H1 (cell line): ENCODE measurements at regions not wholly inside any gene's neighbourhood (a gene's known extent, or its start where the extent isn't known, plus 50 kb on each side); places are given as distances from the start of the nearest gene placed in this dataset.

ENCODE experiments used
- CTCF ChIA-PET: fragments of 300-600 bp; sonication (Branson Sonifier 250); formaldehyde crosslinking; loops from one replicate; lab custom pipeline; 2021; ENCODE audit not compliant: partially characterized antibody; lab: Charles Lee
- POLR2A ChIA-PET: fragments of 300-600 bp; sonication (Branson Sonifier 250); formaldehyde crosslinking; loops from one replicate; lab custom pipeline; 2021; ENCODE audit warnings: inconsistent platforms; ENCODE audit not compliant: partially characterized antibody; lab: Charles Lee
- DNase-seq, 2 experiments: peaks; one replicate each; pipeline versions ENCODE4 v3.0.0 to v3.0.0-alpha.2; 2010 to 2022; ENCODE audit warnings: low spot score in 2 of 2, low read depth in 1 of 2, mixed read lengths in 1 of 2
- FAIRE-seq: peaks from 2 replicates; lab custom pipeline; 2011; peaks lifted over from hg19 to GRCh38; lab: Jason Lieb, UNC
- H2AFZ ChIP-seq: 2 replicates; pipeline ENCODE4 v1.8.1; 2012; ENCODE audit warnings: low read length, inconsistent platforms
- H2AK5ac ChIP-seq: 2 replicates; pipeline ENCODE4 v1.6.1; 2013; ENCODE audit warnings: low read depth, low read length
- H2BK120ac ChIP-seq: replicated peaks from 2 replicates; pipeline ENCODE3; 2013; ENCODE audit warnings: low read depth, low read length, inconsistent platforms
- H2BK12ac ChIP-seq: 2 replicates; pipeline ENCODE4 v1.6.1; 2013; ENCODE audit warnings: low read depth, low read length
- H2BK15ac ChIP-seq: 2 replicates; pipeline ENCODE4 v1.6.1; 2013; ENCODE audit warnings: low read length
- H2BK20ac ChIP-seq: 2 replicates; pipeline ENCODE4 v1.6.1; 2013; ENCODE audit warnings: low read length
- H2BK5ac ChIP-seq: 2 replicates; pipeline ENCODE4 v1.6.1; 2013; ENCODE audit warnings: low read depth, low read length
- H3K14ac ChIP-seq: 2 replicates; pipeline ENCODE4 v1.6.1; 2013; ENCODE audit warnings: inconsistent platforms; ENCODE audit not compliant: insufficient read length
- H3K18ac ChIP-seq: 2 replicates; pipeline ENCODE4 v1.6.1; 2013; ENCODE audit warnings: low read length; ENCODE audit errors: extremely low read depth
- H3K23ac ChIP-seq: 2 replicates; pipeline ENCODE4 v1.6.1; 2013; ENCODE audit warnings: inconsistent platforms; ENCODE audit not compliant: insufficient read length
- H3K23me2 ChIP-seq: 2 replicates; pipeline ENCODE4 v1.6.1; 2013; ENCODE audit warnings: low read depth, low read length
- H3K27ac ChIP-seq: 2 replicates; pipeline ENCODE4 v1.6.1; 2011; ENCODE audit warnings: low read depth, low read length, inconsistent platforms
- H3K27me3 ChIP-seq, 4 experiments: replicated peaks in 1 of 4; 1 replicate in 1 of 4; 2 replicates in 3 of 4; pipeline versions ENCODE4 v1.6.1 to v1.8.1; 2011 to 2013; ENCODE audit warnings: low read length in 3 of 4, mild to moderate bottlenecking in 3 of 4, inconsistent platforms in 2 of 4, mixed read lengths in 2 of 4, moderate library complexity in 1 of 4; ENCODE audit not compliant: control insufficient read depth in 3 of 4, insufficient read depth in 3 of 4; ENCODE audit errors: extremely low read depth in 1 of 4
- H3K36me3 ChIP-seq, 4 experiments: 2 replicates each; pipeline versions ENCODE4 v1.6.1 to v1.8.1; 2011 to 2013; ENCODE audit warnings: mild to moderate bottlenecking in 4 of 4, low read length in 3 of 4, moderate library complexity in 2 of 4, control low read depth in 1 of 4, inconsistent platforms in 1 of 4; ENCODE audit not compliant: insufficient read depth in 4 of 4, control insufficient read depth in 2 of 4
- H3K4ac ChIP-seq: replicated peaks from 2 replicates; pipeline ENCODE3; 2013; ENCODE audit warnings: low read length, low read depth, mixed read lengths, inconsistent platforms; ENCODE audit not compliant: insufficient read length
- H3K4me1 ChIP-seq, 4 experiments: replicated peaks in 1 of 4; 1 replicate in 1 of 4; 2 replicates in 3 of 4; pipeline versions ENCODE4 v1.6.1 to v1.8.1; 2011 to 2013; ENCODE audit warnings: low read length in 3 of 4, inconsistent platforms in 2 of 4, mixed read lengths in 1 of 4; ENCODE audit not compliant: insufficient read depth in 4 of 4, control insufficient read depth in 3 of 4
- H3K4me2 ChIP-seq, 2 experiments: 2 replicates each; pipeline versions ENCODE4 v1.6.1 to v1.8.1; 2011 to 2013; ENCODE audit warnings: low read depth in 2 of 2, low read length in 2 of 2, control low read depth in 1 of 2, inconsistent platforms in 1 of 2, mild to moderate bottlenecking in 1 of 2; ENCODE audit not compliant: insufficient read depth in 1 of 2
- H3K4me3 ChIP-seq, 4 experiments: fragments of 200-600, 300-600 bp in 1 of 4; sonication (generic), shearing (Covaris generic), sonication (Bioruptor Twin) in 1 of 4; 2 replicates each; pipeline versions ENCODE4 v1.5.1 to v1.8.1; 2011 to 2016; ENCODE audit warnings: low read length in 4 of 4, low read depth in 3 of 4, control low read depth in 2 of 4, inconsistent platforms in 2 of 4, mild to moderate bottlenecking in 2 of 4, mixed read lengths in 1 of 4, moderate library complexity in 1 of 4; ENCODE audit not compliant: insufficient read depth in 2 of 4; ENCODE audit errors: extremely low read depth in 1 of 4
- H3K56ac ChIP-seq: replicated peaks from 2 replicates; pipeline ENCODE3; 2013; ENCODE audit warnings: low read depth, mild to moderate bottlenecking, mixed read lengths, low read length, inconsistent platforms; ENCODE audit not compliant: insufficient read length
- H3K79me1 ChIP-seq: 2 replicates; pipeline ENCODE4 v1.6.1; 2013; ENCODE audit warnings: low read depth, low read length, control low read depth
- H3K79me2 ChIP-seq, 2 experiments: 2 replicates each; pipeline versions ENCODE4 v1.6.1 to v1.8.1; 2012 to 2013; ENCODE audit warnings: low read length in 2 of 2, mild to moderate bottlenecking in 2 of 2, inconsistent platforms in 1 of 2; ENCODE audit not compliant: insufficient read depth in 2 of 2, control insufficient read depth in 1 of 2
- H3K9ac ChIP-seq, 4 experiments: replicated peaks in 1 of 4; 1 replicate in 1 of 4; 2 replicates in 3 of 4; pipeline versions ENCODE4 v1.6.1 to v1.8.1; 2011 to 2013; ENCODE audit warnings: low read depth in 3 of 4, low read length in 3 of 4, control low read depth in 2 of 4, mild to moderate bottlenecking in 2 of 4, moderate library complexity in 2 of 4, inconsistent platforms in 1 of 4; ENCODE audit errors: extremely low read depth in 1 of 4
- H3K9me3 ChIP-seq, 2 experiments: 2 replicates each; pipeline versions ENCODE4 v1.6.1 to v1.8.1; 2012 to 2013; ENCODE audit warnings: mild to moderate bottlenecking in 2 of 2, moderate library complexity in 2 of 2, control low read depth in 1 of 2, inconsistent platforms in 1 of 2, low read depth in 1 of 2, low read length in 1 of 2, mixed read lengths in 1 of 2; ENCODE audit not compliant: insufficient read depth in 2 of 2
- H4K20me1 ChIP-seq, 2 experiments: replicated peaks in 1 of 2; 2 replicates each; pipeline versions ENCODE3 to v1.8.1; 2011 to 2013; ENCODE audit warnings: inconsistent platforms in 2 of 2, low read length in 2 of 2, mild to moderate bottlenecking in 1 of 2; ENCODE audit not compliant: insufficient read depth in 2 of 2, control insufficient read depth in 1 of 2
- H4K5ac ChIP-seq: 2 replicates; pipeline ENCODE4 v1.6.1; 2013; ENCODE audit warnings: low read length, low read depth, mixed read lengths, inconsistent platforms; ENCODE audit not compliant: insufficient read length
- H4K8ac ChIP-seq: 2 replicates; pipeline ENCODE4 v1.8.0; 2013; ENCODE audit warnings: mild to moderate bottlenecking, moderate library complexity, low read length, inconsistent platforms; ENCODE audit not compliant: insufficient read depth; ENCODE audit errors: extremely low read depth
- H4K91ac ChIP-seq: replicated peaks from 2 replicates; pipeline ENCODE3; 2013; ENCODE audit warnings: low read length, mixed read lengths, inconsistent platforms; ENCODE audit not compliant: insufficient read length
- CBX5 ChIP-seq: fragments of 300-800, 300-1000 bp; sonication (generic); IDR thresholded peaks from 2 replicates; pipeline ENCODE4 v1.7.1; 2016; ENCODE audit warnings: antibody characterized with exemption, low read length, low read depth
- CHD2 ChIP-seq: IDR thresholded peaks from 2 replicates; pipeline ENCODE4 v1.6.1; 2012; ENCODE audit warnings: low read length, improper control_type of control experiment
- EZH2 ChIP-seq: fragments of 200-600 bp; sonication (generic); IDR thresholded peaks from 2 replicates; pipeline ENCODE4 v1.7.1; 2012; ENCODE audit warnings: low read depth, mild to moderate bottlenecking, moderate library complexity, low read length, inconsistent platforms; ENCODE audit not compliant: severe bottlenecking
- KDM5A ChIP-seq: fragments of 200-600 bp; IDR thresholded peaks from 2 replicates; pipeline ENCODE4 v1.7.1; 2012; ENCODE audit warnings: mild to moderate bottlenecking, low read length, inconsistent platforms, mixed read lengths
- MAX ChIP-seq: IDR thresholded peaks from 2 replicates; pipeline ENCODE4 v1.6.1; 2012; ENCODE audit warnings: inconsistent platforms
- POLR2AphosphoS5 ChIP-seq: IDR thresholded peaks from 2 replicates; pipeline ENCODE4 v1.6.1; 2011; ENCODE audit warnings: low read depth, low read length
- SIRT6 ChIP-seq: IDR thresholded peaks from one replicate; pipeline ENCODE4 v1.7.1; 2012; ENCODE audit warnings: low read length, inconsistent platforms
- TAF1 ChIP-seq: IDR thresholded peaks from 2 replicates; pipeline ENCODE4 v1.6.1; 2011; ENCODE audit warnings: mild to moderate bottlenecking, low read depth, low read length
- TAF7 ChIP-seq: optimal IDR thresholded peaks from 2 replicates; pipeline ENCODE3; 2011; ENCODE audit warnings: low read depth, mild to moderate bottlenecking, inconsistent platforms, low read length, moderate library complexity, borderline replicate concordance
- TBP ChIP-seq: IDR thresholded peaks from 2 replicates; pipeline ENCODE4 v1.6.1; 2011; ENCODE audit warnings: low read depth, low read length, improper control_type of control experiment
- whole genome bisulfite sequencing, 2 experiments: shearing (Covaris generic) in 1 of 2; methylation state at CpG; one replicate each; pipeline versions ENCODE4 v1.1.6 to v1.1.7; 2013 to 2015; ENCODE audit warnings: low lambda C conversion rate in 2 of 2, mixed read lengths in 2 of 2, inconsistent platforms in 1 of 2, low coverage in 1 of 2, missing lambda C conversion rate in 1 of 2; ENCODE audit not compliant: insufficient replicate concordance in 2 of 2, insufficient coverage in 1 of 2, insufficient read length in 1 of 2; ENCODE audit errors: extremely low coverage in 1 of 2, missing lambda C conversion rate in 1 of 2; 5-methylcytosine and 5-hydroxymethylcytosine counted together

DNA sequence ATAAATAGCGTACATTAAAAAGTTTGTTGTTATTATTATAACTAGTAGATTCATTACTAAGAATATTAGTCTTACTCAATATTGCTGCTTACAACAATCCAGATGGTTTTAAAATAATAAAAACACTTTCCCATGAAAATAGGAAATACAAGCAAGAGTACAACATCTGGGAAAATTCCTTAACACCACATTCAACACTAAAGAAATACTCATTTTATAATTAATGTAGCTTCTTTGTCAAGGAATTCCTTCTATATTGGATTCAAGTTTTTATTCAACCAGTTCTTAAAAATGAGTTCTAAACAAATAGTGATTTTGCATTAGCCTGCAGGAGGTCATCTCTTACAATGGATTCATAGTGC lies 650.3 kb upstream of the SLC35B3 start:
- Histone ChIP-seq H3K27ac (no peak overlapping the region), H2BK5ac (no peak overlapping the region), H4K8ac (no peak overlapping the region), H3K56ac (no peak overlapping the region), H3K4me2 (no peak overlapping the region), H3K27me3 (no peaks in the 10 kb centered on the region), H4K20me1 (no peaks in the 10 kb centered on the region), H4K5ac (no peak overlapping the region), H3K23me2 (no peaks in the 10 kb centered on the region), H3K4ac (no peak overlapping the region), H2BK20ac (no peak overlapping the region), H3K79me1 (no peaks in the 10 kb centered on the region), H3K14ac (no peak overlapping the region), H3K79me2 (no peaks in the 10 kb centered on the region), H2AFZ (no peak overlapping the region), H3K18ac (no peak overlapping the region), H3K9ac (no peak overlapping the region), H2BK15ac (no peak overlapping the region), H3K4me1 (no peaks in the 10 kb centered on the region), H3K36me3 (no peaks in the 10 kb centered on the region), H3K23ac (no peak overlapping the region), H2AK5ac (no peak overlapping the region), H4K91ac (no peak overlapping the region), H3K9me3 (no peaks in the 10 kb centered on the region), H2BK12ac (no peak overlapping the region), H2BK120ac (no peak overlapping the region), H3K4me3 (no peak overlapping the region)
- POLR2A ChIA-PET = no interaction called here
- FAIRE-seq (no peak), DNase-seq (no peak)
- 94% methylated on average over 1 of the region's 1 CpG; no CpG with 5 or more reads in 1 of the 2 experiments for WGBS, 2 experiments
- CTCF ChIA-PET = no interaction called here
- no peak for TF ChIP-seq KDM5A
- no peak for TF ChIP-seq TAF1
- TF ChIP-seq TAF7 = no peak
- no peak for TF ChIP-seq TBP
- TF ChIP-seq POLR2AphosphoS5 = no peak
- TF ChIP-seq CHD2 = no peak
- TF ChIP-seq SIRT6 = no peak
- no peak for TF ChIP-seq EZH2
- no peak for TF ChIP-seq MAX
- TF ChIP-seq CBX5 = no peak
